ENCODE measurements at regions not wholly inside any gene's neighbourhood (a gene's known extent, or its start where the extent isn't known, plus 50 kb on each side); places are given as distances from the start of the nearest gene placed in this dataset.
"Not testable (repeated sequence)": the region's sequence is repeated elsewhere in the genome, so short reads cannot be mapped to it uniquely, and the experiment has no call there.

DNA sequence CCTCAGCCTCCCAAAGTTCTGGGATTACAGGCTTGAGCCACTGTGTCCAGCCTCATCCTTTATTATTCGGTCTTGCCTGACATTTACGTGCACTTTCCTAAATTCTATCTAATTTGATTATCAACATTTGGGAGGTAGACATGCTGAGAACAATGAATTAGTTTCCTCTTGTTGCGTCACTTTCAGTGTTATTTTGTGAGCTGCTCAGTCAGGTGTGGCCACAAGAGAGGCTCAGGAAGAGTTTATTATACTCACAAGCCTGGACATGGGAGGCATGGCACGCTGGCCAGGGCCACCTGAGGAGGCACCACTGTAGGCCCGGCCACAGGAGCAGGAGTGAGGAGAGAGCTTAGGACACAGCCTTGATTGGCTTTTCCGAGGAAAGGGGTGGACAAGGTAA, 59.7 kb upstream of the RBFOX2 start:
- no peaks in the 10 kb centered on the region for H3K36me3 Mint-ChIP-seq
- no peaks in the 10 kb centered on the region for H3K9me3 Mint-ChIP-seq
- DNase-seq = no peak
- no peak overlapping the region for H3K27ac Mint-ChIP-seq
- POLR2A ChIA-PET = no interaction called here
- H3K4me1 Mint-ChIP-seq = peaks cover 0 to 4% (median 0%) of the 10 kb centered on the region in 4 donors
- H3K4me3 Mint-ChIP-seq = no peak overlapping the region
- no peak for ATAC-seq
- peaks cover 0 to 3% (median 0%) of the 10 kb centered on the region in 5 donors for H3K27me3 Mint-ChIP-seq

DNA sequence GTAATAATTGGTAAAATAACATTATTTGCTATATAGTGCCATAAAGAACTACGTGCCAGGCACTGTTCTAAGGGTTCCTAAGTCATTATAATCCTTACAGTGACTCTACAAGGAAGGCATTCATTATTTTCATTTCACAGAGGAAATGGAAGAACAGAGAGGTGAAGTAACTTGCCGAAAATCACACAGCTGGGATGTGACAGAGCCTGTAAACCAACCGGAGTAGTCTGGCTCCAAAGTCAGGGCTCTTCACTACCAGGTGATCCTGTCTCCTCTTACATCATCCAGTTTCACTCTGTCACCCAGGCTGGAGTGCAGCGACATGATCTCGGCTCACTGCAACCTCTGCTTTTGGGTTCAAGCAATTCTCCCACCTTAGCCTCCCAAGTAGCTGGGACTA, 59.2 kb upstream of the RBFOX2 start:
- no peak overlapping the region for H3K27ac Mint-ChIP-seq
- POLR2A ChIA-PET = no interaction called here
- ATAC-seq (no peak), DNase-seq (no peak)
- H3K27me3 Mint-ChIP-seq = peaks cover 0 to 3% (median 0%) of the 10 kb centered on the region in 5 donors
- no peak overlapping the region for H3K4me3 Mint-ChIP-seq
- peaks cover 0 to 4% (median 0%) of the 10 kb centered on the region in 4 donors for H3K4me1 Mint-ChIP-seq
- no peaks in the 10 kb centered on the region for H3K9me3 Mint-ChIP-seq
- no peaks in the 10 kb centered on the region for H3K36me3 Mint-ChIP-seq

DNA sequence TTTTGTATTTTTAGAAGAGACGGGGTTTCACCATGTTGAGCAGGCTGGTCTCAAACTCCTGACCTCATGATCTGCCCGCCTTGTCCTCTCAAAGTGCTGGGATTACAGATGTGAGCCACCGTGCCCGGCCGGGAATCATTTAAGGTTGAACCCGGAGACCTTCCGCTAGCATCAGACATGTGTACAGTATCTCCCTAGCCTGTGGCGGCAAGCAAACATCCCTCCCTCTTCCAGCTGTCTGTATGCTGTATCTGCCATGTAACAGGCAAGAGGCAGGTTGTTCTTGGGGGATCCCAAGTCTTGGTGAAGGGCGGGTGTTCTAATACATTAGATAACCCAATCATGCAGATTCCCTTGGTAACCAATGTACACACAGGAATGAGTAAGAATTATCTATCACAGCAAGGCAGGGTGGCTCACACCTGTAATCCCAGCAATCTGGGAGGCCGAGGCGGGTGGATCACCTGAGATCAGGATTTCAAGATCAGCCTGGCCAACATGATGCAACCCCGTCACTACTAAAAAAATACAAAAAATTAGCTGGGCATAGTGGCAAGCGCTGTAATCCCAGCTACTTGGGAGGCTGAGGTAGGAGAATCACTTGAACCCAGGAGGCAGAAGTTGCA, 58.1 kb upstream of the RBFOX2 start:
- ATAC-seq (no peak), DNase-seq (no peak)
- Mint-ChIP-seq H3K36me3 (no peaks in the 10 kb centered on the region), H3K27me3 (peaks cover 0 to 3% (median 0%) of the 10 kb centered on the region in 5 donors), H3K9me3 (no peaks in the 10 kb centered on the region), H3K4me1 (peaks cover 0 to 4% (median 0%) of the 10 kb centered on the region in 4 donors), H3K4me3 (no peak overlapping the region), H3K27ac (no peak overlapping the region)
- POLR2A ChIA-PET = no interaction called here

DNA sequence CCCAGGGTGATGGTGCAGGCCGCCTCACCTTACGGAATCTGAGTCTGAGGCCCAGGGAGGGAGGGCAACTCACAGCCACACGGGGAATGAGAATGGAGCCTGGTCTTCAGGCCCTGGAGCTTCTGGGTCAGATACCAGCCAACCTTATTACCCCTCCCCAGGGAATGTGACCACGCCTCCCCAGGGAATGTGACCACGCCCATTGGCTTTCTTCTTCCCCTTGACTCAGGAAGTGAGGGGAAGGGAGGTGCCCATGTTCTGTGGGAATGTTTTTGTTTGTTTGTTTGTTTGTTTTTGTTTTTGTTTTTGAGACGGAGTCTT, 57.5 kb upstream of the RBFOX2 start:
- DNase-seq = no peak
- peaks cover 0 to 4% (median 0%) of the 10 kb centered on the region in 4 donors for H3K4me1 Mint-ChIP-seq
- ATAC-seq = no peak
- H3K27me3 Mint-ChIP-seq = peaks cover 0 to 3% (median 0%) of the 10 kb centered on the region in 5 donors
- H3K4me3 Mint-ChIP-seq = no peak overlapping the region
- H3K27ac Mint-ChIP-seq = no peak overlapping the region
- POLR2A ChIA-PET = no interaction called here
- no peaks in the 10 kb centered on the region for H3K9me3 Mint-ChIP-seq
- H3K36me3 Mint-ChIP-seq = no peaks in the 10 kb centered on the region

DNA sequence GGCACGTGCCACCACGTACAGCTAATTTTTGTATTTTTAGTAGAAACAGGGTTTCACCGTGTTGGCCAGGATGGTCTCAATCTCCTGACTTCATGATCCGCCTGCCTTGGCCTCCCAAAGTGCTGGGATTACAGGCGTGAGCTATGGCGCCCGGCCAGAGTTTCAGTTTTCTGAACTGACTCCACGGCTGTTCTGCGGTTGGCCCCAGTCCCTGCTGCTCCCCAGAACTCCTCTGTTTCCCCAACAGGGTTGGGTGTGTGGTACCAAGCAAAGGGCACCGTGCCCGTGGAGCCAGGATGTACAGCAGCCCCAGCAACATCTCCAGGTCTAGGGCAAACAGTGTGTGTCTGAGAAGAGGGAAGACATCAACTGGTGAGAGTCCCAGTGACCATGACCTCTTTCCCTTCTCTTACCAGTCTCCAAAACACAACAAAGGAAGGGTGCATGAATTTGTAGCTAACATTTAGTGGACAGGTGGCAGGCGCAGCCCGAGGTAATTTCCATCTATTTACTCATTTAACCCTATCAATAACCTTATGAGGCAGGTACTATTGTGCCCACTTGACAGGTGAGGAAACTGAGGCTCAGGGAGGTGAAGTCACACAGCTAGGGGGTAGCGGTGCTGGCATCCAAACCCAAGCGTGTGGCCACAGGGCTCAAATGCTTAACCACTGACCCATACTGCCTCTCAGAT, 57.0 kb upstream of the RBFOX2 start:
- peak overlapping the region in 2 of 10 donors; percentile 38 for H3K27ac Mint-ChIP-seq
- no peaks in the 10 kb centered on the region for H3K36me3 Mint-ChIP-seq
- DNase-seq (no peak), ATAC-seq (no peak)
- POLR2A ChIA-PET = no interaction called here
- H3K27me3 Mint-ChIP-seq = peaks cover 0 to 3% (median 0%) of the 10 kb centered on the region in 5 donors
- no peak overlapping the region for H3K4me3 Mint-ChIP-seq
- H3K9me3 Mint-ChIP-seq = no peaks in the 10 kb centered on the region
- peaks cover 0 to 4% (median 0%) of the 10 kb centered on the region in 4 donors for H3K4me1 Mint-ChIP-seq

DNA sequence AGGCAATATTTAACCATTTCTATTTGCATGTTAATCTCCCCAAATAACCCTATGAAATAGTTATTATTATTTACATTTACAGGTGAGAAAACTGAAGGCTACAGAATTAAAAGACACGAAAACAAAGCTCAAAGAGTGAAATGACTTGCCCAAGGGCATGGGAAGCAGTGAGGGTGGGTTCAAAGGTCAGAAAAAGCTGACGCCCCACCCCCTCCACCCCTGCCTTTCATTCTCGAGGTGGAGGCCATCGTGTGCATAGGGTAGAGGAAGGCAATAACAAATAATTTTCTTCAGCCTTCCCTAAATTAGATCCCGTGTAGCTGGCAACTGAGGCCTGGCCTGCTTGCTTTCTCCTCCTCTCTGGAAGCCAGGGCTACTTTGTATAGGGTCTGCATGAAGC, 56.1 kb upstream of the RBFOX2 start:
- H3K9me3 Mint-ChIP-seq = no peaks in the 10 kb centered on the region
- H3K4me3 Mint-ChIP-seq = no peak overlapping the region
- no peak overlapping the region for H3K27ac Mint-ChIP-seq
- DNase-seq (no peak), ATAC-seq (no peak)
- H3K4me1 Mint-ChIP-seq = peaks cover 0 to 4% (median 0%) of the 10 kb centered on the region in 4 donors
- H3K27me3 Mint-ChIP-seq = peaks cover 0 to 4% (median 0%) of the 10 kb centered on the region in 5 donors
- POLR2A ChIA-PET = interaction anchor here (0.6 kb wide), 1 partner anchor 437 kb away, joined by 7 read pairs; no protein-coding TSS in a partner anchor
- H3K36me3 Mint-ChIP-seq = no peaks in the 10 kb centered on the region

DNA sequence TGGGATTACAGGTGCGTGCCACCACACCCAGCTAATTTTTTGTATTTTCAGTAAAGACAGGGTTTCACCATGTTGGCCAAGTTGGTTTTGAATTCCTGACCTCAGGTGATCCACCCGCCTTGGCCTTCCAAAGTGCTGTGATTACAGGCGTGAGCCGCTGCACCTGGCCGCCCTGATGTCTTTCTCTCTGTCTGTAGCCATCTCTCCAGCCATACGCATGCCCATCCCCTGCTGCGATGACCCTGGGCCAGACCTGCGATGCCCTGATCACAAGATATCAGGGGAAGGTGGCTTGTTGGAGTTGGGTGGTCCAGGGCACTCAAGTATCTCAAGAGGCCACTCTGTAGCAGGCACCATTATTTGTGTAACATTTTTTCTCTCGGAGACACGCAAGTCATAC, 54.4 kb upstream of the RBFOX2 start:
- DNase-seq = no peak
- Mint-ChIP-seq H3K36me3 (no peaks in the 10 kb centered on the region), H3K27me3 (peaks cover 0 to 2% (median 0%) of the 10 kb centered on the region in 5 donors), H3K4me1 (no peaks in the 10 kb centered on the region), H3K27ac (no peak overlapping the region), H3K4me3 (no peak overlapping the region), H3K9me3 (no peaks in the 10 kb centered on the region)
- no peak for ATAC-seq
- POLR2A ChIA-PET = interaction anchor here (0.6 kb wide), 1 partner anchor 1694 kb away, joined by 4 read pairs; no protein-coding TSS in a partner anchor

DNA sequence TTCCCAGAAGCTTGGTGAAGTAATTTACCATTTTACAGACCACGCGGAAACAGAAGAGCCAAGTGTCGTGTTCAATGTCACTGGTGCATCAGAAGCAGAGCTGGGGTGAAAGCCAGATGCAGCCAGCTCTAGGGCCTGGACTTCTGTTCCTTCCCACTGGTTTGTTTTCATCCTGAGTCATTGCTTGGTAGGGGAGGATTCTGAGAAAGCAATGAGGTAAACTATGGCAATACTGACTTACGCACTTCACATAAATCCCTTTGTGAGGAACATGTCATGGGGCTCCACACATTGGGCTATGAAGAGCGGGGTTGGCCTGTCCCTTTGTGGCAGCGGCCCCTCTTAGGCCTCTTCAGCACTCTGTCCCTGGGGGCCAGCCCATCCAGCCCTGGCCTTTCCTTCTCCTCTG, 52.4 kb upstream of the RBFOX2 start:
- Mint-ChIP-seq H3K27ac (no peak overlapping the region), H3K36me3 (no peaks in the 10 kb centered on the region), H3K4me3 (no peak overlapping the region), H3K9me3 (no peaks in the 10 kb centered on the region), H3K27me3 (peaks cover 0 to 2% (median 0%) of the 10 kb centered on the region in 5 donors), H3K4me1 (no peaks in the 10 kb centered on the region)
- DNase-seq (no peak), ATAC-seq (no peak)
- POLR2A ChIA-PET = no interaction called here

DNA sequence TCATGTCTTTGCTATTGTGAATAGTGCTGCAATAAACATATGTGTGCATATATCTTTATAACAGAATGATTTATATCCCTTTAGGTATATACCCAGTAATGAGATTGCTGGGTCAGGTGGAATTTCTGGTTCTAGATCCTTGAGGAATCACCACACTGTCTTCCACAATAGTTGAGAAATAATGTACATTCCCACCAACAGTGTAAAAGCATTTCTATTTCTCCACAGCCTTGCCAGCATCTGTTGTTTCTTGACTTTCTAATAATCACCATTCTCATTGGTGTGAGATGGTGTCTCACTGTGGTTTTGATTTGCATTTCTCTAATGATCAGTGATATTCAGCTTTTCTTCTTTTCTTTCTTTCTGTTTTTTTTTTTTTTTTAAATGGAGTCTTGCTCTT, 51.7 kb upstream of the RBFOX2 start:
- H3K27me3 Mint-ChIP-seq, H3K9me3 Mint-ChIP-seq, H3K4me3 Mint-ChIP-seq, DNase-seq, H3K4me1 Mint-ChIP-seq, ATAC-seq, H3K36me3 Mint-ChIP-seq, POLR2A ChIA-PET: not testable (repeated sequence)
- H3K27ac Mint-ChIP-seq = peak overlapping the region in 1 of 10 donors; percentile 1

DNA sequence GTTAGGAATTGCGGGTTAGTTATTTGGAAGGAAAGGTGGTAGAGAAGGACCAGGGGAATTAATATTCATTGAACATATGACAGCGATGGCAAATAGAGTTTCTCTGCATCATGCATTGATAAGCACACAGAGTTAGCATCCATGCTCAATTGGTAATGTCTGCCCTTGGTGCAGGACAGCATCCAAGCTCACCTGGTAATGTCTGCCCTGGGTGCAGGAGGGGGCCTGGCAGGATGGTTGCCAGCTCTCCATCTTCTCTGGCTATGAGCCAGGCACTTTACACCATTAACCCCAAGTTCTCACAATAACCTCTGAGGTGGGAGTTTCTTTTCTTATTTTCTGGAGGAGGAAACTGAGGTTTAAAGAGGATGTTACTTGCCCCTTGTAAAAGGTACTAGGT, 50.4 kb upstream of the RBFOX2 start:
- POLR2A ChIA-PET = no interaction called here
- Mint-ChIP-seq H3K27me3 (peaks cover 0 to 4% (median 0%) of the 10 kb centered on the region in 5 donors), H3K9me3 (no peaks in the 10 kb centered on the region), H3K27ac (no peak overlapping the region), H3K36me3 (no peaks in the 10 kb centered on the region), H3K4me1 (no peaks in the 10 kb centered on the region), H3K4me3 (no peak overlapping the region)
- DNase-seq (no peak), ATAC-seq (no peak)

Measured in naive thymus-derived CD8-positive, alpha-beta T cell (primary cell).